Liver (tissue), 8 donors: ENCODE measurements at regions not wholly inside any gene's neighbourhood (a gene's known extent, or its start where the extent isn't known, plus 50 kb on each side); places are given as distances from the start of the nearest gene placed in this dataset.

Experiments used
- DNase-seq: peaks from one replicate; pipeline ENCODE4 v3.0.0-alpha.2; 2017; ENCODE audit warnings: low spot score
- H3K27ac ChIP-seq, 2 donors: one replicate each; pipeline ENCODE4 v1.7.0; 2013; ENCODE audit warnings: inconsistent platforms in 2 of 2, low read length in 2 of 2, control low read depth in 1 of 2, low read depth in 1 of 2, mild to moderate bottlenecking in 1 of 2
- H3K27me3 ChIP-seq, 4 donors: one replicate each; pipeline versions ENCODE4 v1.6.1 to v1.7.0; 2013; ENCODE audit warnings: low read length in 3 of 4, inconsistent platforms in 1 of 4, mild to moderate bottlenecking in 1 of 4, moderate library complexity in 1 of 4; ENCODE audit not compliant: control insufficient read depth in 4 of 4, insufficient read depth in 4 of 4
- H3K36me3 ChIP-seq, 4 donors: one replicate each; pipeline versions ENCODE4 v1.6.1 to v1.7.0; 2013; ENCODE audit warnings: low read length in 3 of 4, mild to moderate bottlenecking in 3 of 4, low read depth in 1 of 4, moderate library complexity in 1 of 4; ENCODE audit not compliant: control insufficient read depth in 4 of 4, insufficient read depth in 3 of 4
- H3K4me1 ChIP-seq, 4 donors: one replicate each; pipeline versions ENCODE4 v1.6.1 to v1.7.0; 2013; ENCODE audit warnings: low read length in 3 of 4, mild to moderate bottlenecking in 3 of 4, moderate library complexity in 1 of 4; ENCODE audit not compliant: control insufficient read depth in 4 of 4, insufficient read depth in 4 of 4
- H3K4me3 ChIP-seq, 3 donors: one replicate each; pipeline versions ENCODE4 v1.6.1 to v1.7.0; 2013; ENCODE audit warnings: low read length in 3 of 3, control low read depth in 1 of 3, low read depth in 1 of 3, mild to moderate bottlenecking in 1 of 3
- H3K9ac ChIP-seq, 2 donors: one replicate each; pipeline ENCODE4 v1.7.0; 2013; ENCODE audit warnings: low read length in 2 of 2, mild to moderate bottlenecking in 2 of 2, moderate library complexity in 2 of 2, control low read depth in 1 of 2, low read depth in 1 of 2
- H3K9me3 ChIP-seq, 4 donors: one replicate each; pipeline versions ENCODE4 v1.6.1 to v1.7.0; 2013; ENCODE audit warnings: low read length in 3 of 4; ENCODE audit not compliant: control insufficient read depth in 4 of 4
- ATF3 ChIP-seq: IDR thresholded peaks from 2 replicates; pipeline ENCODE4 v1.6.1; 2016; ENCODE audit warnings: antibody characterized with exemption
- CTCF ChIP-seq: fragments of 150-350 bp; IDR thresholded peaks from 2 replicates; pipeline ENCODE4 v1.5.1; 2017; ENCODE audit warnings: improper control_type of control experiment, low read depth, low read length; ENCODE audit not compliant: missing input control
- FOXA1 ChIP-seq: IDR thresholded peaks from 2 replicates; pipeline ENCODE4 v1.6.1; 2016; ENCODE audit warnings: antibody characterized with exemption
- FOXA2 ChIP-seq: IDR thresholded peaks from 2 replicates; pipeline ENCODE4 v1.6.1; 2016; ENCODE audit warnings: antibody characterized with exemption
- HNF4A ChIP-seq, 2 donors: conservative IDR thresholded peaks; 2 replicates each; pipeline ENCODE4 v1.6.1; 2016; ENCODE audit warnings: antibody characterized with exemption in 2 of 2, mild to moderate bottlenecking in 2 of 2
- HNF4G ChIP-seq: IDR thresholded peaks from 2 replicates; pipeline ENCODE4 v1.6.1; 2016; ENCODE audit warnings: antibody characterized with exemption
- JUND ChIP-seq, 2 donors: IDR thresholded peaks; 2 replicates each; pipeline ENCODE4 v1.6.1; 2016; ENCODE audit warnings: antibody characterized with exemption in 2 of 2
- MAX ChIP-seq: IDR thresholded peaks from 2 replicates; pipeline ENCODE4 v1.6.1; 2016; ENCODE audit warnings: antibody characterized with exemption
- NR2F2 ChIP-seq: IDR thresholded peaks from 2 replicates; pipeline ENCODE4 v1.6.1; 2016; ENCODE audit warnings: antibody characterized with exemption
- RAD21 ChIP-seq, 2 donors: IDR thresholded peaks; 2 replicates each; pipeline ENCODE4 v1.6.1; 2016; ENCODE audit warnings: antibody characterized with exemption in 2 of 2, mild to moderate bottlenecking in 2 of 2
- REST ChIP-seq: IDR thresholded peaks from 2 replicates; pipeline ENCODE4 v1.6.1; 2016; ENCODE audit warnings: antibody characterized with exemption, mild to moderate bottlenecking
- RXRA ChIP-seq, 2 donors: IDR thresholded peaks; 2 replicates each; pipeline ENCODE4 v1.6.1; 2017 to 2018; ENCODE audit warnings: antibody characterized with exemption in 2 of 2, mild to moderate bottlenecking in 1 of 2
- SP1 ChIP-seq: IDR thresholded peaks from 2 replicates; pipeline ENCODE4 v1.6.1; 2018; ENCODE audit warnings: antibody characterized with exemption, mild to moderate bottlenecking
- TAF1 ChIP-seq: conservative IDR thresholded peaks from 2 replicates; pipeline ENCODE4 v1.6.1; 2016; ENCODE audit warnings: antibody characterized with exemption, mild to moderate bottlenecking
- YY1 ChIP-seq: IDR thresholded peaks from 2 replicates; pipeline ENCODE4 v1.6.1; 2016; ENCODE audit warnings: antibody characterized with exemption, mild to moderate bottlenecking
- ZBTB33 ChIP-seq: IDR thresholded peaks from 2 replicates; pipeline ENCODE4 v1.6.1; 2016; ENCODE audit warnings: antibody characterized with exemption
- WGBS: extraction: QIAGEN DNeasy Blood & Tissue Kit; methylation state at CpG from one replicate; pipeline ENCODE4 v1.1.7; 2013; 5-methylcytosine and 5-hydroxymethylcytosine counted together
- donor health status: healthy.
- donor health status: healthy.
- donor health status: healthy.
- donor health status: healthy.
- donor health status: healthy.

- Histone ChIP-seq H3K4me1 (no peaks in the 10 kb centered on the region), H3K27me3 (no peaks in the 10 kb centered on the region), H3K9ac (no peak overlapping the region), H3K36me3 (no peaks in the 10 kb centered on the region), H3K4me3 (no peak overlapping the region), H3K27ac (no peak overlapping the region), H3K9me3 (no peaks in the 10 kb centered on the region)
- no peak for TF ChIP-seq REST
- no peak for TF ChIP-seq HNF4A (conservative IDR thresholded peaks at IDR 0.05)
- WGBS, result 57% methylated on average over 8 of the region's 8 CpGs
- DNase-seq, result no peak
These were observed 167.8 kb downstream of the PMAIP1 start for GRCh38 chr18:60067426-60068210.

- TF ChIP-seq CTCF, result no peak
- no peak for TF ChIP-seq RAD21 (IDR thresholded peaks at IDR 0.05)
- no peak for TF ChIP-seq RXRA (IDR thresholded peaks at IDR 0.05)
- TF ChIP-seq YY1, result no peak
- TF ChIP-seq REST, result no peak
- TF ChIP-seq SP1, result no peak
- no peak for TF ChIP-seq FOXA2
- no peak for TF ChIP-seq ZBTB33
- TF ChIP-seq NR2F2, result no peak
- no peak for TF ChIP-seq JUND (IDR thresholded peaks at IDR 0.05)
- no peak for TF ChIP-seq HNF4A (conservative IDR thresholded peaks at IDR 0.05)
- TF ChIP-seq FOXA1, result no peak
- no peak for TF ChIP-seq TAF1
- TF ChIP-seq MAX, result no peak
- TF ChIP-seq HNF4G, result no peak
- TF ChIP-seq ATF3, result no peak
- no peak overlapping the region for H3K27ac ChIP-seq
- no peak overlapping the region for H3K4me3 ChIP-seq
- DNase-seq, result no peak
- H3K4me1 ChIP-seq, result no peaks in the 10 kb centered on the region
- H3K27me3 ChIP-seq, result no peaks in the 10 kb centered on the region
- no peaks in the 10 kb centered on the region for H3K36me3 ChIP-seq
- H3K9ac ChIP-seq, result no peak overlapping the region
- 55% methylated on average over 8 of the region's 8 CpGs for WGBS
- H3K9me3 ChIP-seq, result no peaks in the 10 kb centered on the region
These were observed 166.6 kb downstream of the PMAIP1 start for GRCh38 chr18:60066219-60066975.
